SK-N-MC (cell line): ENCODE measurements at regions not wholly inside any gene's neighbourhood (a gene's known extent, or its start where the extent isn't known, plus 50 kb on each side); places are given as distances from the start of the nearest gene placed in this dataset.
"Not testable (repeated sequence)": the region's sequence is repeated elsewhere in the genome, so short reads cannot be mapped to it uniquely, and the experiment has no call there.

Experiments
- DNase-seq: peaks from one replicate; pipeline ENCODE4 v3.0.0-alpha.2; 2011; ENCODE audit warnings: low read depth, low spot score
- H3K27ac ChIP-seq: fragments of 200-600 bp; sonication (generic); 2 replicates; pipeline ENCODE4 v1.5.1; 2016; ENCODE audit warnings: mixed run types
- H3K36me3 ChIP-seq: fragments of 200-600 bp; sonication (generic); 2 replicates; pipeline ENCODE4 v1.6.1; 2017; ENCODE audit warnings: antibody characterized with exemption, low read length, mixed read lengths; ENCODE audit not compliant: insufficient read depth
- H3K4me3 ChIP-seq: fragments of 200-600 bp; sonication (generic); 2 replicates; pipeline ENCODE4 v1.5.1; 2016
- H3K9ac ChIP-seq: fragments of 200-600 bp; sonication (generic); 2 replicates; pipeline ENCODE4 v1.8.0; 2017; ENCODE audit warnings: mixed run types, mixed read lengths; ENCODE audit not compliant: insufficient read length
- H3K9me3 ChIP-seq: fragments of 200-600 bp; sonication (generic); 2 replicates; pipeline ENCODE4 v1.6.1; 2017; ENCODE audit warnings: low read depth, mild to moderate bottlenecking, antibody characterized with exemption, low read length, moderate library complexity, mixed read lengths
- EZH2 ChIP-seq: fragments of 200-600 bp; sonication (generic); IDR thresholded peaks from one replicate; pipeline ENCODE4 v1.6.1; 2017; ENCODE audit warnings: antibody characterized with exemption
- FOXP2 ChIP-seq: optimal IDR thresholded peaks from 2 replicates; pipeline ENCODE3; 2011; ENCODE audit warnings: mild to moderate bottlenecking, moderate library complexity; ENCODE audit not compliant: insufficient read depth; ENCODE audit errors: extremely low read length, control extremely low read depth
- POLR2AphosphoS5 ChIP-seq: IDR thresholded peaks from 2 replicates; pipeline ENCODE4 v1.6.1; 2012; ENCODE audit warnings: mild to moderate bottlenecking, low read depth, low read length, borderline replicate concordance

DNA sequence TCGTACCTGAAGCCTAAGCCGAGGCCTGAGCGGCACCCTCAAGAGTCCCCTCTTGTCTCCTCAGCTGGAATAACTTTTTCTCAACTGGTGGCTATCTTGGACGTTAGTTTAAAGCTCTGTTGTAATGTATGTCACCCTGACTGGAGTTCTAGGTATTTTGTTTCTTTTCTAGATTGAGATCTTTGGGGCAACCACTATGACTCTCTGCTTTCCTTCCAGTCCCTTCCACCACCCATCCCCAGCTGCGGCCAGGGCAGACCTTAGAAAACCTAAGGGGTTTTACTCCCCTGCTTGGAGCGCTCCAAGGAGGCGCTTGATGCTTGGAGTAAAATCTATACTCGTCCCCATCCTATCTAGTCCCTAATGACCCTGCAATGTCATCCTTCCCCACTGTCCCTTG, 74.6 kb upstream of the MRPS6 start:
- H3K27ac ChIP-seq = no peak overlapping the region
- no peak overlapping the region for H3K9ac ChIP-seq
- TF ChIP-seq POLR2AphosphoS5 = no peak
- no peak for TF ChIP-seq FOXP2
- H3K4me3 ChIP-seq = no peak overlapping the region
- H3K36me3 ChIP-seq = no peaks in the 10 kb centered on the region
- DNase-seq = no peak
- no peaks in the 10 kb centered on the region for H3K9me3 ChIP-seq

DNA sequence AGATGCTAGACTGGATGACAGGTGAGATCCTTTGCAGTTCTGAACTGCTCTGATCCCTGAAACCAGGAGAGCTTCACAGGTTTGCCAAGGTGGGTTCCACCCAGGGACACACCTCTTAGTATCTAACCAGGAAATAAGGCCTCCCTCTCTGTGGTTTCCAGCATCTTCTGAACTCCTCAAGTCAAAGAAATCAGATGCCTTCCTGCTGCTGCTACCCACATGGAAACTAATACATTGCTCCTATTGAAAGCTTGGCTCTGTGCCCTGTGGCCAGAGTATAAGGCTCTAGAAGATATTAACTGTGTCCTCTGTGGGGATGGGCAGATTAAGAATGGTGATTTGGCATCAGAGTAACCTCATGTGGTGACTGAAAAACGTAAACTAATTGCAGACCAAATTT, 75.0 kb upstream of the MRPS6 start:
- DNase-seq = no peak
- Histone ChIP-seq H3K27ac (no peak overlapping the region), H3K4me3 (no peak overlapping the region), H3K36me3 (no peaks in the 10 kb centered on the region), H3K9ac (no peak overlapping the region), H3K9me3 (no peaks in the 10 kb centered on the region)
- no peak for TF ChIP-seq EZH2

DNA sequence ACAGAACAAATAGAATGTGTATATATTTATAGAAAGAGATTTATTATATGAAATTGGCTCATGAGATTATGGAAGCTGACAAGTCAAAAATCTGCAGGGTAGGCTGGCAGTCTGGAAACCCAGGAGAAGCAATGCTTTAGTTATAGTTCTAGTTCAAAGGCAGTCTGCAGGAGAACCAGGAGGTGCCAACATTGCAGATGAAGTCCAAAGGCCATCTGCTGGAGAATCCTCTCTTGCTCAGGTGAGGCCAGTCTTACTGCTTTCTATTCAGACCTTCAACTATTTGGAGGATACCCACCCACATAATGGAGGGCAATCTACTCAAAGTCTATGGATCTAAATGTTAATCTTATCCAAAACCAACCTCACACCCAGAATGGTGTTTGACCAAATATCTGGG, 75.9 kb upstream of the MRPS6 start:
- Histone ChIP-seq H3K4me3 (no peak overlapping the region), H3K9me3 (no peaks in the 10 kb centered on the region), H3K27ac (no peak overlapping the region), H3K36me3 (no peaks in the 10 kb centered on the region), H3K9ac (no peak overlapping the region)
- TF ChIP-seq FOXP2 = no peak
- no peak for TF ChIP-seq POLR2AphosphoS5
- TF ChIP-seq EZH2 = no peak
- no peak for DNase-seq

DNA sequence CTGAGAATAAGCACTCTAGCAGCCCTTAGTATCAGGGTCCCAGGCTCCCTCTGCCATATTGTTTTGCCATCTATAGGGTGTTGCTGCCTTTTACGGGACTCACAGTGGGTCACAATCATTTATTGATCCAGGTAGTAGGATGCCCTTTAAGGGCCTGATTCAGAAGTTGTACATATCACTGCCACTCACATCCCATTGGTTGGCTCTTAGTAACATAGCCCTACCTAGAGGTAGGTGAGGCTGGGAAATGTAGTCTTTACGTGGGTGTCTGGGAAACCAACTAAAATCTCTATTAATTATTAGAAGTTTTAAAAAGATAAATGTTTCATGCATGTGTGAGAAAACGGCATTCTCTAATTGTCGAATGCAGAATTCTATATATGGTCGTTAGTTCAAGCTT, 78.8 kb upstream of the ATP5PO start:
- TF ChIP-seq POLR2AphosphoS5 (no peak), FOXP2 (no peak), EZH2 (no peak)
- Histone ChIP-seq H3K9ac (no peak overlapping the region), H3K4me3 (no peak overlapping the region), H3K27ac (no peak overlapping the region), H3K36me3 (no peaks in the 10 kb centered on the region), H3K9me3 (no peaks in the 10 kb centered on the region)
- no peak for DNase-seq

DNA sequence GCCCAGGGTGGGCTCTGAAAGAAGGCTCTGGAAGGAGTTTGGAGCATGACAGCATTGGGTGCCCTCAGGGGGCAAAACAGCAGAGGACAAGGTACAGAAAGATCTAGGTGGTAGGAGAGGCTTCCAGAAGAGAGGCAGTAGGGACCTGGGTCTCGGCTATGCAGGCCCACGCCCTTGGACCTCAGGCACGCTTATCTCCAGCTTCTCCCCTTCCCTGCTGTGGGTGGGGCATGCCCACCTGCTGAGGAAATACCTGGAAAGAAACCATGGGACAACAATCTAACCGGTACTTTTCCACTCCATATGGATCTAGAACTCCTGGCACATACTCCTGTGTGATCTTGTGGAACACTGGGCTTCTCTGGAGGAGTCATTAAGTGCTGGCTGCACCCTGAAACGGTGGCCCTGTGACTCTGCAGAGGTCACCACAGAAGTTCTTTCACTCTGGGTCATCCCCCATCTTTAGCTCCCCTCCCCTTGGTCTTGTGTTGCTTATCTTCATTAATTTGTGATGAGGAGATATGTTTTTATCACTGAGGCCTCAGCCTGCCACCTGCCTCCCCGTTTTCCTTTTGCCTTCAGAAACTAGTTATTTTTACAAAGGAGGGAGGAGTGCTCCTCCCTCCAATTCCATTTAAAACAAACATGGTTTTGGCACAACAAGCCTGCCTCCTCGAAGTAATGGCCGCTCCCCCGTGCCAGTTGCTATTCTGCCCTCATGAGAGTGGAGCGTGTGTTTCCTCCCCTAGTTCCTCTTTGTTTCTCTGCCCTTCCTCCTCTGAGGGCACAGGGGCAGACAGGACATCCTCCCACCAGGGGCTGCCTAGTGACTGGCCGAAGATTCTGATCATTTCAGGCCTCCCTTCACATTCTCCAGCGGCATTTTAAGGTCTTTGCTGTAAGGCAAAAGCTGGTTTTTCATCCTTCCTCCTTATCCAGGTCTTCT, 78.0 kb upstream of the ATP5PO start:
- no peak overlapping the region for H3K9ac ChIP-seq
- H3K4me3 ChIP-seq = no peak overlapping the region
- no peak for TF ChIP-seq FOXP2
- no peak for TF ChIP-seq EZH2
- TF ChIP-seq POLR2AphosphoS5 = no peak
- H3K27ac ChIP-seq = no peak overlapping the region
- DNase-seq = no peak
- H3K36me3 ChIP-seq = no peaks in the 10 kb centered on the region
- H3K9me3 ChIP-seq = no peaks in the 10 kb centered on the region

DNA sequence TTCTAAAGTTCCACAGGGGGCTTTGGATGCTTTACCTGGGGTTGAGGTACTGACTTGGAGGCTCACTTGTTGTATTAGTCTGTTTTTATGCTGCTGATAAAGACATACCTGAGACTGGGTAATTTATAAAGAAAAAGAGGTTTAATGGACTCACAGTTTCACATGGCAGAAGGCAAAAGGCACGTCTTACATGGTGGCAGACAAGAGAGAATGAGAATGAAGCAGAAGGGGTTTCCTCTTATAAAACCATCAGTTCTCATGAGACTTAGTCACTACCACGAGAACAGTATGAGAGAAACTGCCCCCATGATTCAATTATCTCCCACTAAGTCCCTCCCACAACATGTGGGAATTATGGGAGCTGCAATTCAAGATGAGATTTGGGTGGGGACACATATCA, 76.8 kb upstream of the ATP5PO start:
- not testable (repeated sequence) for H3K4me3 ChIP-seq, H3K27ac ChIP-seq, H3K9ac ChIP-seq

DNA sequence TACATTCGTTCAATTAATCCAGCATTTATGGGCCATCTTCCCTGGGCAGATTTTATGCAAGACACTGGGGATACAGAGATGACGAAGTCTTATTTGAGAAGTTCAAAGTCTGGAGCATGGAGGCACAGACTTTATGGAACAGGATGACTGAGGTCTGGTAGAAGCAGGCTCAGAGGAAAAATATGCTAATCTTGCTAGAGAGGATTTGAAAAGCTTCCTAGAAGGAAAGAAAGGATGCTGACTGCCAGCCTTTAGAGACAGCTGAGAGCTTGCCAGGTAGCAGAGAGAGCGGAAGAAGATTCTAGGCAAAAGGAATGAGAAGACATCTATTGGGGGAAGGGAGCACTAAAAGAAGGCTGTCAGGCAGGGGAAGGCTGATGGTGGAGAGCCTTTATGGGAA, 75.5 kb upstream of the ATP5PO start:
- H3K27ac ChIP-seq = no peak overlapping the region
- no peaks in the 10 kb centered on the region for H3K9me3 ChIP-seq
- H3K4me3 ChIP-seq = no peak overlapping the region
- no peak for DNase-seq
- H3K36me3 ChIP-seq = no peaks in the 10 kb centered on the region
- TF ChIP-seq FOXP2 = no peak
- TF ChIP-seq EZH2 = no peak
- no peak for TF ChIP-seq POLR2AphosphoS5
- no peak overlapping the region for H3K9ac ChIP-seq

More for the DNA sequence above, 76.8 kb upstream of the ATP5PO start:
- H3K36me3 ChIP-seq, DNase-seq, H3K9me3 ChIP-seq: not testable (repeated sequence)

DNA sequence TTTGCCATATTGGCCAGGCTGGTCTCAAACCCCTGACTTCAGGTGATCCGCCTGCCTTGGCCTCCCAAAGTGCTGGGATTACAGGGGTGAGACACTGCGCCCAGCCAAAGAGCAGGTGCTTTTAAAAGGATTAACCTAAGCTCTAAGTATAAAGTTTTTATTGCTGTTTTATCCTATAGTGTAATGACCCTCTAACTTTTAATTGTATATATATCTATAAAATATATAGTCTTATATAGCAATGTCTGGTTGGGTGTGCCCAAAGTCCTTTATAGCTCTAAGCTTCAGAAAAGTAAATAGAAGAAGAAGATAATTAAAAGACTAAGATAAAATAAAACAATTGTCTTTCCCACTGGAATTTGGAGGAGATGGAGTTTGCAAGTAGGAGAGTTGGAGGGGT, 73.8 kb upstream of the ATP5PO start:
- DNase-seq = no peak
- no peak overlapping the region for H3K4me3 ChIP-seq
- no peak for TF ChIP-seq POLR2AphosphoS5
- TF ChIP-seq EZH2 = no peak
- no peak for TF ChIP-seq FOXP2
- no peaks in the 10 kb centered on the region for H3K9me3 ChIP-seq
- H3K27ac ChIP-seq = no peak overlapping the region
- H3K9ac ChIP-seq = no peak overlapping the region
- no peaks in the 10 kb centered on the region for H3K36me3 ChIP-seq

DNA sequence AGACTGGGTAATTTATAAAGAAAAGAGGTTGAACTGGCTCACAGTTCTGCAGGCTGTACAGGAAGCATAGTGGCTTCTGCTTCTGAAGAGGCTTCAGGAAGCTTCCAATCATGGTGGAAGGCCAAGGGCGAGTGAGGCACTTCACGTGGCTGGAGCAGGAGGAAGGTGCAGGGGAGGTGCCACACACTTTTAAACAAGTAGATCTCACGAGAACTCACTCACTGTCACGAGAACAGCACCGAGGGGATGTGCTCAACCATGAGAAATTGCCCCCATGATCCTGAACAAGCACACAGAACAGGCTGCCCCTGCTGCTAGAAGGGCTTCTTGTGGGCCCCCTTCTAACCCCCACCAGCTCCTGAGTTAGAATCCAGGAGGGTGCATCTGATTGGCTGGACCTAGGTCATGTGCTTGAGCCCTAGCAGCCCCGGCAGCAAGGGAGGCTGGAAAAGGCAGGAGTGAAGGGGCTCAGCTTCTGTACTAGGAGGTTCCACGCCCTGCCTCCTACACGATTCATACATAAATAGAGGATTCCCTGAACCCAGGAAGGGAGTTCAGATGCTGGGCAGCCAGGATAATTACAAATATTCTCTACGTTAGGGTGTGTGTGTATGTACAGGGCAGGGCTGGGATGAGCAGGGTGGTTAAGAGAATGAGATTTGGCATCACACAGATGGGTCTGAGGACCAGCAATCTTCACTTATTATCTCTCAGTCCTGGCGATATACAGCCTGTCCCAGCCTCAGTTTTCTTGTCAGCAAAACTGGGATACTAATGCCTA, 72.8 kb upstream of the ATP5PO start:
- Histone ChIP-seq H3K9ac (no peak overlapping the region), H3K27ac (no peak overlapping the region), H3K4me3 (no peak overlapping the region), H3K9me3 (no peaks in the 10 kb centered on the region), H3K36me3 (no peaks in the 10 kb centered on the region)
- DNase-seq = no peak
- no peak for TF ChIP-seq EZH2
- TF ChIP-seq POLR2AphosphoS5 = no peak
- TF ChIP-seq FOXP2 = no peak
